Ovary (tissue), 3 donors: ENCODE measurements at regions not wholly inside any gene's neighbourhood (a gene's known extent, or its start where the extent isn't known, plus 50 kb on each side); places are given as distances from the start of the nearest gene placed in this dataset.

Experiments
- CTCF ChIP-seq, 3 donors: fragments of 450-650 bp in 2 of 3; fragments of 200-600 bp in 1 of 3; IDR thresholded peaks; one replicate each; pipeline versions ENCODE4 v1.5.1 to v1.8.0; 2016 to 2022; ENCODE audit warnings: antibody characterized with exemption in 3 of 3, mild to moderate bottlenecking in 1 of 3
- EP300 ChIP-seq: sonication (generic); formaldehyde crosslinking; IDR thresholded peaks from one replicate; pipeline ENCODE4 v1.6.1; 2017; ENCODE audit warnings: antibody characterized with exemption
- POLR2A ChIP-seq: fragments of 450-650 bp; IDR thresholded peaks from one replicate; pipeline ENCODE4 v1.6.1; 2017; ENCODE audit warnings: antibody characterized with exemption, mild to moderate bottlenecking, moderate library complexity
- donor health status: DM: no; HTN: no; CAD: no.

- no peak for TF ChIP-seq CTCF (IDR thresholded peaks at IDR 0.05)
- no peak for TF ChIP-seq EP300
- no peak for TF ChIP-seq POLR2A
These were observed 258.3 kb upstream of the PMEPA1 start for GRCh38 chr20:57968120-57968519.
